Neuronal stem cell (in vitro differentiated cells): ENCODE measurements at regions not wholly inside any gene's neighbourhood (a gene's known extent, or its start where the extent isn't known, plus 50 kb on each side); places are given as distances from the start of the nearest gene placed in this dataset.

Source experiments
- DNase-seq: peaks from one replicate; pipeline ENCODE4 v3.0.0-alpha.2; 2013; ENCODE audit warnings: low spot score
- H2AFZ ChIP-seq: one replicate; pipeline ENCODE4 v1.6.1; 2013; ENCODE audit warnings: mild to moderate bottlenecking, low read length, inconsistent platforms
- H2AK5ac ChIP-seq: 2 replicates; pipeline ENCODE4 v1.6.1; 2013; ENCODE audit warnings: low read depth, mild to moderate bottlenecking, inconsistent platforms, low read length, moderate library complexity, mixed read lengths
- H2BK120ac ChIP-seq: 2 replicates; pipeline ENCODE4 v1.6.1; 2013; ENCODE audit warnings: low read depth, mild to moderate bottlenecking, inconsistent platforms, low read length, moderate library complexity, mixed read lengths
- H2BK12ac ChIP-seq: one replicate; pipeline ENCODE4 v1.6.1; 2013; ENCODE audit warnings: low read length, inconsistent platforms
- H2BK15ac ChIP-seq: 2 replicates; pipeline ENCODE4 v1.6.1; 2013; ENCODE audit warnings: mild to moderate bottlenecking, low read length, inconsistent platforms, mixed read lengths
- H2BK5ac ChIP-seq: one replicate; pipeline ENCODE4 v1.6.1; 2013; ENCODE audit warnings: inconsistent platforms, mild to moderate bottlenecking, low read length, moderate library complexity
- H3K14ac ChIP-seq: one replicate; pipeline ENCODE4 v1.6.1; 2013; ENCODE audit warnings: low read length, inconsistent platforms
- H3K18ac ChIP-seq: 2 replicates; pipeline ENCODE4 v1.6.1; 2013; ENCODE audit warnings: low read length, inconsistent platforms
- H3K23ac ChIP-seq: 2 replicates; pipeline ENCODE4 v1.6.1; 2013; ENCODE audit warnings: low read depth, mild to moderate bottlenecking, mixed read lengths, low read length, inconsistent platforms; ENCODE audit not compliant: poor library complexity
- H3K27ac ChIP-seq: replicated peaks from 3 replicates; pipeline ENCODE4 v1.5.1; 2013; ENCODE audit warnings: low read length, inconsistent platforms
- H3K27me3 ChIP-seq, 3 experiments: 2 replicates each; pipeline ENCODE4 v1.6.1; 2013; ENCODE audit warnings: low read length in 3 of 3, mild to moderate bottlenecking in 2 of 3, inconsistent platforms in 1 of 3, low read depth in 1 of 3, mixed read lengths in 1 of 3, moderate library complexity in 1 of 3; ENCODE audit not compliant: control insufficient read depth in 3 of 3, insufficient read depth in 3 of 3
- H3K36me3 ChIP-seq, 2 donors: replicated peaks in 1 of 2; 2 replicates each; pipeline ENCODE4 v1.6.1; 2013; ENCODE audit warnings: low read length in 2 of 2; ENCODE audit not compliant: control insufficient read depth in 2 of 2, insufficient read depth in 2 of 2
- H3K4ac ChIP-seq: 2 replicates; pipeline ENCODE4 v1.6.1; 2013; ENCODE audit warnings: inconsistent platforms, mild to moderate bottlenecking, low read length, moderate library complexity
- H3K4me1 ChIP-seq, 2 donors: 1 replicate in 1 of 2; 2 replicates in 1 of 2; pipeline ENCODE4 v1.6.1; 2013; ENCODE audit warnings: low read length in 2 of 2, low read depth in 1 of 2; ENCODE audit not compliant: control insufficient read depth in 2 of 2, insufficient read depth in 1 of 2
- H3K4me2 ChIP-seq: one replicate; pipeline ENCODE4 v1.6.1; 2013; ENCODE audit warnings: mild to moderate bottlenecking, low read length, inconsistent platforms; ENCODE audit not compliant: insufficient read depth, poor library complexity, severe bottlenecking
- H3K4me3 ChIP-seq, 2 donors: 2 replicates each; pipeline ENCODE4 v1.5.1; 2013; ENCODE audit warnings: low read length in 2 of 2, mild to moderate bottlenecking in 2 of 2, inconsistent platforms in 1 of 2, moderate library complexity in 1 of 2
- H3K79me1 ChIP-seq: one replicate; pipeline ENCODE4 v1.6.1; 2013; ENCODE audit warnings: low read depth, mild to moderate bottlenecking, inconsistent platforms, low read length, moderate library complexity
- H3K9ac ChIP-seq: one replicate; pipeline ENCODE4 v1.6.1; 2013; ENCODE audit warnings: mild to moderate bottlenecking, low read depth, low read length, inconsistent platforms; ENCODE audit not compliant: poor library complexity
- H3K9me3 ChIP-seq, 2 donors: replicated peaks in 1 of 2; 2 replicates each; pipeline versions ENCODE3 to v1.6.1; 2013; ENCODE audit warnings: low read length in 2 of 2, mild to moderate bottlenecking in 2 of 2, inconsistent platforms in 1 of 2, low read depth in 1 of 2, mixed read lengths in 1 of 2, moderate library complexity in 1 of 2; ENCODE audit not compliant: control insufficient read depth in 2 of 2, insufficient read depth in 1 of 2
- H4K8ac ChIP-seq: one replicate; pipeline ENCODE4 v1.6.1; 2013; ENCODE audit warnings: low read depth, mild to moderate bottlenecking, inconsistent platforms, low read length, moderate library complexity
- H4K91ac ChIP-seq: one replicate; pipeline ENCODE4 v1.6.1; 2013; ENCODE audit warnings: low read length, low read depth, mild to moderate bottlenecking, inconsistent platforms; ENCODE audit not compliant: poor library complexity
- WGBS, 2 donors: extraction: QIAGEN DNeasy Blood & Tissue Kit; methylation state at CpG; one replicate each; pipeline ENCODE4 v1.1.7; 2013; ENCODE audit warnings: missing lambda C conversion rate in 2 of 2, mixed read lengths in 1 of 2; ENCODE audit not compliant: insufficient read length in 2 of 2, insufficient replicate concordance in 1 of 2; ENCODE audit errors: extremely low coverage in 2 of 2; 5-methylcytosine and 5-hydroxymethylcytosine counted together

DNA sequence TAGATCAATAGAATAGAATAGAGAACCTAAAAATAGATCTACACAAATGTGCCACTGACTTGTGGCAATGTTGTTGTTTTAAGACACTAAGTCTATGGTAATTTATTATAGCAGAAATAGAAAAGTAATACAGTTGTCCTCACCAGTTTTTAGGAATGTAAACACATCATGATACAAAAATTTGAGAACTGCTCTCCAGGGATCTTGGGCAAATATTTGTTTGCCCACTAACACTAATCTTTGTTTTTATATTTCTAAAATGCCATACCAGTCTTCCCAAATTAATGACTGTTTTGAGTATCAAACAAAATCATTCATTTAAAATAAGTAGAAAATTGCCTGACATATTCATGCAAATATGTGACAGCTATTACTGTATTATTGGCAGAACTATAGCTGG is 297.6 kb downstream of the BRINP1 start:
- Histone ChIP-seq H3K27me3 (no peaks in the 10 kb centered on the region), H3K9ac (no peak overlapping the region), H2BK15ac (no peak overlapping the region), H2BK12ac (no peak overlapping the region), H2AFZ (no peak overlapping the region), H3K79me1 (no peaks in the 10 kb centered on the region), H3K4me2 (no peak overlapping the region), H3K4me3 (no peak overlapping the region), H3K9me3 (no peaks in the 10 kb centered on the region), H3K23ac (no peak overlapping the region), H3K4ac (no peak overlapping the region), H4K8ac (no peak overlapping the region), H3K4me1 (no peaks in the 10 kb centered on the region), H2BK120ac (no peak overlapping the region), H3K14ac (no peak overlapping the region), H3K36me3 (no peaks in the 10 kb centered on the region), H2AK5ac (no peak overlapping the region), H4K91ac (no peak overlapping the region), H3K27ac (no peak overlapping the region), H3K18ac (no peak overlapping the region), H2BK5ac (no peak overlapping the region)
- no peak for DNase-seq

DNA sequence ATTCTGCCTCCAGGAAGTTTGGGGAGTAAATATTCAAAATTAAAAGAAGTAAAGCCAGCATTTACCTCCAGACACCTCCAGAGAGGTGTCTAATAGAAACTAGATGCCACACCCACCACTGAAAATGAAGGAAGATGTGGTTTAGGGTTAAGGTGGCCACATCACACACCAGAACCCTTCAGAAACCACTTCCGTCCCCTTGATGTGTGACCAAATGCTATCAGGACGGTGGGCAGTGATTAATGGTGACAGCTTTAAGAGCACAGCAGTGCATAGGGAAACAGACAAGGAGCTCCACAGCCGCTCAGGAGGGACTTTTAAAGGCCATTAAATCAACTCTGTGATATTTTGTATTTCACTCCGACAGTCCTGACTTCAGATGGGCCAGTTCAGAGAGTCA is 295.2 kb downstream of the BRINP1 start:
- H2BK5ac ChIP-seq: no peak overlapping the region
- no CpG with 5 or more reads among the region's 4 CpGs for WGBS, 2 donors
- no peaks in the 10 kb centered on the region for H3K36me3 ChIP-seq
- no peak overlapping the region for H2BK120ac ChIP-seq
- H3K4me2 ChIP-seq: no peak overlapping the region
- H3K4ac ChIP-seq: no peak overlapping the region
- peaks cover 0 to 1% of the 10 kb centered on the region in 2 donors for H3K4me1 ChIP-seq
- no peak overlapping the region for H3K4me3 ChIP-seq
- no peak for DNase-seq
- no peak overlapping the region for H2BK15ac ChIP-seq
- H3K27ac ChIP-seq: no peak overlapping the region
- H3K14ac ChIP-seq: no peak overlapping the region
- no peaks in the 10 kb centered on the region for H3K27me3 ChIP-seq
- H4K8ac ChIP-seq: no peak overlapping the region
- no peaks in the 10 kb centered on the region for H3K9me3 ChIP-seq
- H3K18ac ChIP-seq: no peak overlapping the region
- H2BK12ac ChIP-seq: no peak overlapping the region
- no peak overlapping the region for H4K91ac ChIP-seq
- H3K23ac ChIP-seq: no peak overlapping the region
- H3K9ac ChIP-seq: no peak overlapping the region
- H2AK5ac ChIP-seq: no peak overlapping the region
- no peaks in the 10 kb centered on the region for H3K79me1 ChIP-seq
- no peak overlapping the region for H2AFZ ChIP-seq

DNA sequence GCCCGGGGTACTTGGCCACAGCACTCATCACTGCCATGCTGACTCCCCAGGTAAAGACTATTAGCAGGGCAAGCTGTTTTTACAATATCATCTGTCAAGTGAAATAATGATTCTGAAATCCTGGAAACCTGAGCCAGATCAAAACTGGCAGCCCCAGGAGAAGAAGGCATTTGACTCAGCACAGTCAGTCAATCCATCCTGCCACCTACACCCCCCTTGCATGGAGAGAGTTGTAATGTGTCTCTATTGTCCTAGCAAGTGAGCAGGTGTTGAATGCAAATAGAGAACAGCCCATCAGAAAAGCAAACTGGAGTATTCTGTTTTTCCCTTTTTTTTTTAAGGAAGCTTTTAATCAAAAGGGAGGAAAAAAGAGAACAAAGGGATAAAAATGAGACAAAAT is 291.2 kb downstream of the BRINP1 start:
- Histone ChIP-seq H3K79me1 (no peaks in the 10 kb centered on the region), H3K9ac (no peak overlapping the region), H3K4ac (no peak overlapping the region), H2BK120ac (no peak overlapping the region), H2BK5ac (no peak overlapping the region), H3K4me2 (no peak overlapping the region), H2AFZ (no peak overlapping the region), H3K4me1 (peaks cover 0 to 1% of the 10 kb centered on the region in 2 donors), H3K18ac (no peak overlapping the region), H2BK15ac (no peak overlapping the region), H3K14ac (no peak overlapping the region), H3K9me3 (no peaks in the 10 kb centered on the region), H4K8ac (no peak overlapping the region), H3K4me3 (no peak overlapping the region), H2BK12ac (no peak overlapping the region), H2AK5ac (no peak overlapping the region), H3K36me3 (no peaks in the 10 kb centered on the region), H3K27ac (no peak overlapping the region), H4K91ac (no peak overlapping the region), H3K27me3 (no peaks in the 10 kb centered on the region), H3K23ac (no peak overlapping the region)
- no peak for DNase-seq
- WGBS, 2 donors: no CpG with 5 or more reads among the region's 1 CpG

DNA sequence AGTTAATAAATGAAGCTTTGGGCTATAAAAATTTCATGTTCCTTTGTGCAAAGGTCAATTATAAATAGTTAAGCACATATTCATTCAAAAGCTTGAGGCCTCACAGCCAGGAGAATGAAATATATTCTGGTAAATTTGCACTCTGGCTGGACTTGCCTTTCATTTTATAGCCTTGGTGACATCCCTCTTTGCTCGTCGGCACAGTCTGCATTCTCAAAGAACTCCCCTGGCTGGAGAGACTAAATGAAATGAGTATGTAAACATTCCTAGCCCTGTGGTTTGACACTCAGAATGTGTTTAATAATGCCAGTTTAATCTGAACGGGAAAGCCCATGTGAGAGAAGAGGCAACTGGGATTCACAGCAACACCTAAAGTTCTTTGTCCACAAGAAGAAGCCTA is 285.6 kb downstream of the BRINP1 start:
- H3K14ac ChIP-seq: no peak overlapping the region
- no CpG with 5 or more reads among the region's 3 CpGs for WGBS, 2 donors
- no peak overlapping the region for H4K91ac ChIP-seq
- H2AK5ac ChIP-seq: no peak overlapping the region
- H2BK5ac ChIP-seq: no peak overlapping the region
- no peak overlapping the region for H3K4ac ChIP-seq
- DNase-seq: no peak
- H2BK12ac ChIP-seq: no peak overlapping the region
- no peak overlapping the region for H3K4me3 ChIP-seq
- no peaks in the 10 kb centered on the region for H3K79me1 ChIP-seq
- no peak overlapping the region for H4K8ac ChIP-seq
- peaks cover 0 to 2% of the 10 kb centered on the region in 2 donors for H3K4me1 ChIP-seq
- no peak overlapping the region for H3K23ac ChIP-seq
- H2BK15ac ChIP-seq: no peak overlapping the region
- no peak overlapping the region for H2BK120ac ChIP-seq
- no peak overlapping the region for H3K18ac ChIP-seq
- H3K9ac ChIP-seq: no peak overlapping the region
- H2AFZ ChIP-seq: no peak overlapping the region
- no peak overlapping the region for H3K4me2 ChIP-seq
- no peaks in the 10 kb centered on the region for H3K9me3 ChIP-seq
- no peaks in the 10 kb centered on the region for H3K27me3 ChIP-seq
- H3K36me3 ChIP-seq: no peaks in the 10 kb centered on the region
- no peak overlapping the region for H3K27ac ChIP-seq
